Liver (tissue), 8 donors: ENCODE measurements at regions not wholly inside any gene's neighbourhood (a gene's known extent, or its start where the extent isn't known, plus 50 kb on each side); places are given as distances from the start of the nearest gene placed in this dataset.

ENCODE experiments used
- DNase-seq: peaks from one replicate; pipeline ENCODE4 v3.0.0-alpha.2; 2017; ENCODE audit warnings: low spot score
- H3K27ac ChIP-seq, 2 donors: one replicate each; pipeline ENCODE4 v1.7.0; 2013; ENCODE audit warnings: inconsistent platforms in 2 of 2, low read length in 2 of 2, control low read depth in 1 of 2, low read depth in 1 of 2, mild to moderate bottlenecking in 1 of 2
- H3K27me3 ChIP-seq, 4 donors: one replicate each; pipeline versions ENCODE4 v1.6.1 to v1.7.0; 2013; ENCODE audit warnings: low read length in 3 of 4, inconsistent platforms in 1 of 4, mild to moderate bottlenecking in 1 of 4, moderate library complexity in 1 of 4; ENCODE audit not compliant: control insufficient read depth in 4 of 4, insufficient read depth in 4 of 4
- H3K36me3 ChIP-seq, 4 donors: one replicate each; pipeline versions ENCODE4 v1.6.1 to v1.7.0; 2013; ENCODE audit warnings: low read length in 3 of 4, mild to moderate bottlenecking in 3 of 4, low read depth in 1 of 4, moderate library complexity in 1 of 4; ENCODE audit not compliant: control insufficient read depth in 4 of 4, insufficient read depth in 3 of 4
- H3K4me1 ChIP-seq, 4 donors: one replicate each; pipeline versions ENCODE4 v1.6.1 to v1.7.0; 2013; ENCODE audit warnings: low read length in 3 of 4, mild to moderate bottlenecking in 3 of 4, moderate library complexity in 1 of 4; ENCODE audit not compliant: control insufficient read depth in 4 of 4, insufficient read depth in 4 of 4
- H3K4me3 ChIP-seq, 3 donors: one replicate each; pipeline versions ENCODE4 v1.6.1 to v1.7.0; 2013; ENCODE audit warnings: low read length in 3 of 3, control low read depth in 1 of 3, low read depth in 1 of 3, mild to moderate bottlenecking in 1 of 3
- H3K9ac ChIP-seq, 2 donors: one replicate each; pipeline ENCODE4 v1.7.0; 2013; ENCODE audit warnings: low read length in 2 of 2, mild to moderate bottlenecking in 2 of 2, moderate library complexity in 2 of 2, control low read depth in 1 of 2, low read depth in 1 of 2
- H3K9me3 ChIP-seq, 4 donors: one replicate each; pipeline versions ENCODE4 v1.6.1 to v1.7.0; 2013; ENCODE audit warnings: low read length in 3 of 4; ENCODE audit not compliant: control insufficient read depth in 4 of 4
- EGR1 ChIP-seq, 2 donors: IDR thresholded peaks; 2 replicates each; pipeline ENCODE4 v1.6.1; 2016 to 2018; ENCODE audit warnings: antibody characterized with exemption in 2 of 2, low read depth in 2 of 2
- FOXA1 ChIP-seq: IDR thresholded peaks from 2 replicates; pipeline ENCODE4 v1.6.1; 2016; ENCODE audit warnings: antibody characterized with exemption
- FOXA2 ChIP-seq: IDR thresholded peaks from 2 replicates; pipeline ENCODE4 v1.6.1; 2016; ENCODE audit warnings: antibody characterized with exemption
- GABPA ChIP-seq, 2 donors: IDR thresholded peaks in 1 of 2; conservative IDR thresholded peaks in 1 of 2; 2 replicates each; pipeline ENCODE4 v1.6.1; 2016; ENCODE audit warnings: antibody characterized with exemption in 2 of 2, mild to moderate bottlenecking in 1 of 2, moderate library complexity in 1 of 2
- HNF4A ChIP-seq, 2 donors: conservative IDR thresholded peaks; 2 replicates each; pipeline ENCODE4 v1.6.1; 2016; ENCODE audit warnings: antibody characterized with exemption in 2 of 2, mild to moderate bottlenecking in 2 of 2
- HNF4G ChIP-seq: IDR thresholded peaks from 2 replicates; pipeline ENCODE4 v1.6.1; 2016; ENCODE audit warnings: antibody characterized with exemption
- JUND ChIP-seq, 2 donors: IDR thresholded peaks; 2 replicates each; pipeline ENCODE4 v1.6.1; 2016; ENCODE audit warnings: antibody characterized with exemption in 2 of 2
- RAD21 ChIP-seq, 2 donors: IDR thresholded peaks; 2 replicates each; pipeline ENCODE4 v1.6.1; 2016; ENCODE audit warnings: antibody characterized with exemption in 2 of 2, mild to moderate bottlenecking in 2 of 2
- RXRA ChIP-seq, 2 donors: IDR thresholded peaks; 2 replicates each; pipeline ENCODE4 v1.6.1; 2017 to 2018; ENCODE audit warnings: antibody characterized with exemption in 2 of 2, mild to moderate bottlenecking in 1 of 2
- SP1 ChIP-seq: IDR thresholded peaks from 2 replicates; pipeline ENCODE4 v1.6.1; 2018; ENCODE audit warnings: antibody characterized with exemption, mild to moderate bottlenecking
- TAF1 ChIP-seq: conservative IDR thresholded peaks from 2 replicates; pipeline ENCODE4 v1.6.1; 2016; ENCODE audit warnings: antibody characterized with exemption, mild to moderate bottlenecking
- YY1 ChIP-seq: IDR thresholded peaks from 2 replicates; pipeline ENCODE4 v1.6.1; 2016; ENCODE audit warnings: antibody characterized with exemption, mild to moderate bottlenecking
- WGBS: extraction: QIAGEN DNeasy Blood & Tissue Kit; methylation state at CpG from one replicate; pipeline ENCODE4 v1.1.7; 2013; 5-methylcytosine and 5-hydroxymethylcytosine counted together
- TF ChIP-seq, protein P1 (sequence below): IDR thresholded peaks from 2 replicates; pipeline ENCODE4 v1.6.1; 2016; ENCODE audit warnings: antibody characterized with exemption, mild to moderate bottlenecking
- TF ChIP-seq, protein P2 (sequence below): IDR thresholded peaks from 2 replicates; pipeline ENCODE4 v1.6.1; 2016; ENCODE audit warnings: antibody characterized with exemption
- TF ChIP-seq, protein P3 (sequence below): fragments of 150-350 bp; IDR thresholded peaks from 2 replicates; pipeline ENCODE4 v1.5.1; 2017; ENCODE audit warnings: improper control_type of control experiment, low read depth, low read length; ENCODE audit not compliant: missing input control
- TF ChIP-seq, protein P4 (sequence below): IDR thresholded peaks from 2 replicates; pipeline ENCODE4 v1.6.1; 2016; ENCODE audit warnings: antibody characterized with exemption
- TF ChIP-seq, protein P5 (sequence below): IDR thresholded peaks from 2 replicates; pipeline ENCODE4 v1.6.1; 2016; ENCODE audit warnings: antibody characterized with exemption
- donor health status: healthy.
- donor health status: healthy.
- donor health status: healthy.
- donor health status: healthy.
- donor health status: healthy.

DNA sequence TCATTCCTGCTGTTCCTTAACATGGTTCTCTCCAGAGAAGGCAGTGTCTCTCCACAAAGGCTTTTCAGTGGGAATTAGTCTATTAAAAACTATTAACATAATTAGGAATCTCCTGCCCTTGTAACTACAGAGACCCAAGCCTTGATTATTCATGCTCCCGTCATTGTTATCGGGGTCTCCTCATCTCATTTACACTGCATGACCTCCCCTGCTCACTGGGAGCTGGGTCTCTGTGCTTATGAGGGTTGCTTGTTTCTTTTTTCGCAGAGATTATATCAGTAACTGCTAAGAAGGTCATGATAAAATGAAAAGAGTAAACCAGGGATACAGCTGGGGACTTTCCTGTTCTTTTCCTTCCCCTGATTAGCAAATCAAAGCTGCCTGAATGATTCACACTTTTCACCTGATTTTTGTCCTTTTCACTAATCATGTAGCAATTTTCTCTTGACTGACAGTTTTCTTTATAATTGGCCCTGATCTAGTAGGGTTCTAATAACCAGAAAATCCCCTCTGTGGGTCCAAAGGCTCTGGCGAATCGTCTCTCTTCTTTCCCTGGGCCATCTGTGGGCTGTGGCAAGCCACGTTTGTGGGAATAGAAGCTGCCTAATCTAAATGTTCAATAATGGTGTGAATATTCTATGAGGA, 116.5 kb upstream of the BARHL2 start (continued):
- TF ChIP-seq, protein P1, sequence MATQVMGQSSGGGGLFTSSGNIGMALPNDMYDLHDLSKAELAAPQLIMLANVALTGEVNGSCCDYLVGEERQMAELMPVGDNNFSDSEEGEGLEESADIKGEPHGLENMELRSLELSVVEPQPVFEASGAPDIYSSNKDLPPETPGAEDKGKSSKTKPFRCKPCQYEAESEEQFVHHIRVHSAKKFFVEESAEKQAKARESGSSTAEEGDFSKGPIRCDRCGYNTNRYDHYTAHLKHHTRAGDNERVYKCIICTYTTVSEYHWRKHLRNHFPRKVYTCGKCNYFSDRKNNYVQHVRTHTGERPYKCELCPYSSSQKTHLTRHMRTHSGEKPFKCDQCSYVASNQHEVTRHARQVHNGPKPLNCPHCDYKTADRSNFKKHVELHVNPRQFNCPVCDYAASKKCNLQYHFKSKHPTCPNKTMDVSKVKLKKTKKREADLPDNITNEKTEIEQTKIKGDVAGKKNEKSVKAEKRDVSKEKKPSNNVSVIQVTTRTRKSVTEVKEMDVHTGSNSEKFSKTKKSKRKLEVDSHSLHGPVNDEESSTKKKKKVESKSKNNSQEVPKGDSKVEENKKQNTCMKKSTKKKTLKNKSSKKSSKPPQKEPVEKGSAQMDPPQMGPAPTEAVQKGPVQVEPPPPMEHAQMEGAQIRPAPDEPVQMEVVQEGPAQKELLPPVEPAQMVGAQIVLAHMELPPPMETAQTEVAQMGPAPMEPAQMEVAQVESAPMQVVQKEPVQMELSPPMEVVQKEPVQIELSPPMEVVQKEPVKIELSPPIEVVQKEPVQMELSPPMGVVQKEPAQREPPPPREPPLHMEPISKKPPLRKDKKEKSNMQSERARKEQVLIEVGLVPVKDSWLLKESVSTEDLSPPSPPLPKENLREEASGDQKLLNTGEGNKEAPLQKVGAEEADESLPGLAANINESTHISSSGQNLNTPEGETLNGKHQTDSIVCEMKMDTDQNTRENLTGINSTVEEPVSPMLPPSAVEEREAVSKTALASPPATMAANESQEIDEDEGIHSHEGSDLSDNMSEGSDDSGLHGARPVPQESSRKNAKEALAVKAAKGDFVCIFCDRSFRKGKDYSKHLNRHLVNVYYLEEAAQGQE = no peak
- TF ChIP-seq, protein P2, sequence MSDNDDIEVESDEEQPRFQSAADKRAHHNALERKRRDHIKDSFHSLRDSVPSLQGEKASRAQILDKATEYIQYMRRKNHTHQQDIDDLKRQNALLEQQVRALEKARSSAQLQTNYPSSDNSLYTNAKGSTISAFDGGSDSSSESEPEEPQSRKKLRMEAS = no peak
- TF ChIP-seq GABPA (IDR thresholded peaks at IDR 0.05 in 1 of 2, conservative IDR thresholded peaks at IDR 0.05 in 1 of 2) (no peak), RAD21 (IDR thresholded peaks at IDR 0.05) (no peak), RXRA (IDR thresholded peaks at IDR 0.05) (no peak)

DNA sequence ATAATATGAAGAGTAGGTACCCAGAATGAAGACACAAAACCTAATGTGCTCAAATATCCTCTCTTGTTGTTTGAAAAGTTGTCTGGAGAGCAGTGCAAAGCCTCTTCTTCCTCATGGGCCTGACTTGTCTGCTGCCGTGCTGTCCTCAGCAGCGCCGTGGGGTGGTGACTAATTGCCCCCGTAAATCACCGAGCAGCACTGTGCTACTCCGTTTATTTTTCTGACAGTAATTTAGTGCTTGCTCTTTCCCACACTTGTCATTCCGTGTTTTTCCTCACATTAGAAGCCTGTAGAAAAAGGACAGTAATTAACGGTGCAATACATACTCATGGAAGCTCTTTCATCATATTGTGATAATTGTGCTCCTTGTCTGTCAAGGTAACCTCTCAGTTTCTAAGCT, 114.8 kb upstream of the BARHL2 start:
- Histone ChIP-seq H3K9ac (no peak overlapping the region), H3K27me3 (peaks cover 0 to 1% (median 0%) of the 10 kb centered on the region in 4 donors), H3K36me3 (no peaks in the 10 kb centered on the region), H3K4me1 (peaks cover 0 to 2% (median 0%) of the 10 kb centered on the region in 4 donors), H3K9me3 (no peaks in the 10 kb centered on the region), H3K27ac (no peak overlapping the region), H3K4me3 (no peak overlapping the region)
- no peak for DNase-seq
- TF ChIP-seq SP1 (no peak), HNF4A (conservative IDR thresholded peaks at IDR 0.05) (no peak), HNF4G (no peak), FOXA2 (no peak), EGR1 (IDR thresholded peaks at IDR 0.05; ENCODE audit: low read depth in 2 of 2) (no peak), JUND (IDR thresholded peaks at IDR 0.05) (no peak), YY1 (no peak), TAF1 (no peak), FOXA1 (no peak), RAD21 (IDR thresholded peaks at IDR 0.05) (no peak), GABPA (IDR thresholded peaks at IDR 0.05 in 1 of 2, conservative IDR thresholded peaks at IDR 0.05 in 1 of 2) (no peak), RXRA (IDR thresholded peaks at IDR 0.05) (no peak)
- TF ChIP-seq, protein P2 = no peak
- TF ChIP-seq, protein P1 = no peak
- TF ChIP-seq, protein P3, sequence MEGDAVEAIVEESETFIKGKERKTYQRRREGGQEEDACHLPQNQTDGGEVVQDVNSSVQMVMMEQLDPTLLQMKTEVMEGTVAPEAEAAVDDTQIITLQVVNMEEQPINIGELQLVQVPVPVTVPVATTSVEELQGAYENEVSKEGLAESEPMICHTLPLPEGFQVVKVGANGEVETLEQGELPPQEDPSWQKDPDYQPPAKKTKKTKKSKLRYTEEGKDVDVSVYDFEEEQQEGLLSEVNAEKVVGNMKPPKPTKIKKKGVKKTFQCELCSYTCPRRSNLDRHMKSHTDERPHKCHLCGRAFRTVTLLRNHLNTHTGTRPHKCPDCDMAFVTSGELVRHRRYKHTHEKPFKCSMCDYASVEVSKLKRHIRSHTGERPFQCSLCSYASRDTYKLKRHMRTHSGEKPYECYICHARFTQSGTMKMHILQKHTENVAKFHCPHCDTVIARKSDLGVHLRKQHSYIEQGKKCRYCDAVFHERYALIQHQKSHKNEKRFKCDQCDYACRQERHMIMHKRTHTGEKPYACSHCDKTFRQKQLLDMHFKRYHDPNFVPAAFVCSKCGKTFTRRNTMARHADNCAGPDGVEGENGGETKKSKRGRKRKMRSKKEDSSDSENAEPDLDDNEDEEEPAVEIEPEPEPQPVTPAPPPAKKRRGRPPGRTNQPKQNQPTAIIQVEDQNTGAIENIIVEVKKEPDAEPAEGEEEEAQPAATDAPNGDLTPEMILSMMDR = no peak
- TF ChIP-seq, protein P4, sequence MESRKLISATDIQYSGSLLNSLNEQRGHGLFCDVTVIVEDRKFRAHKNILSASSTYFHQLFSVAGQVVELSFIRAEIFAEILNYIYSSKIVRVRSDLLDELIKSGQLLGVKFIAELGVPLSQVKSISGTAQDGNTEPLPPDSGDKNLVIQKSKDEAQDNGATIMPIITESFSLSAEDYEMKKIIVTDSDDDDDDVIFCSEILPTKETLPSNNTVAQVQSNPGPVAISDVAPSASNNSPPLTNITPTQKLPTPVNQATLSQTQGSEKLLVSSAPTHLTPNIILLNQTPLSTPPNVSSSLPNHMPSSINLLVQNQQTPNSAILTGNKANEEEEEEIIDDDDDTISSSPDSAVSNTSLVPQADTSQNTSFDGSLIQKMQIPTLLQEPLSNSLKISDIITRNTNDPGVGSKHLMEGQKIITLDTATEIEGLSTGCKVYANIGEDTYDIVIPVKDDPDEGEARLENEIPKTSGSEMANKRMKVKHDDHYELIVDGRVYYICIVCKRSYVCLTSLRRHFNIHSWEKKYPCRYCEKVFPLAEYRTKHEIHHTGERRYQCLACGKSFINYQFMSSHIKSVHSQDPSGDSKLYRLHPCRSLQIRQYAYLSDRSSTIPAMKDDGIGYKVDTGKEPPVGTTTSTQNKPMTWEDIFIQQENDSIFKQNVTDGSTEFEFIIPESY = no peak
- TF ChIP-seq, protein P5, sequence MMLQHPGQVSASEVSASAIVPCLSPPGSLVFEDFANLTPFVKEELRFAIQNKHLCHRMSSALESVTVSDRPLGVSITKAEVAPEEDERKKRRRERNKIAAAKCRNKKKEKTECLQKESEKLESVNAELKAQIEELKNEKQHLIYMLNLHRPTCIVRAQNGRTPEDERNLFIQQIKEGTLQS = no peak
- 70% methylated on average over 8 of the region's 8 CpGs for WGBS
